ENCODE measurements at regions not wholly inside any gene's neighbourhood (a gene's known extent, or its start where the extent isn't known, plus 50 kb on each side); places are given as distances from the start of the nearest gene placed in this dataset.

DNA sequence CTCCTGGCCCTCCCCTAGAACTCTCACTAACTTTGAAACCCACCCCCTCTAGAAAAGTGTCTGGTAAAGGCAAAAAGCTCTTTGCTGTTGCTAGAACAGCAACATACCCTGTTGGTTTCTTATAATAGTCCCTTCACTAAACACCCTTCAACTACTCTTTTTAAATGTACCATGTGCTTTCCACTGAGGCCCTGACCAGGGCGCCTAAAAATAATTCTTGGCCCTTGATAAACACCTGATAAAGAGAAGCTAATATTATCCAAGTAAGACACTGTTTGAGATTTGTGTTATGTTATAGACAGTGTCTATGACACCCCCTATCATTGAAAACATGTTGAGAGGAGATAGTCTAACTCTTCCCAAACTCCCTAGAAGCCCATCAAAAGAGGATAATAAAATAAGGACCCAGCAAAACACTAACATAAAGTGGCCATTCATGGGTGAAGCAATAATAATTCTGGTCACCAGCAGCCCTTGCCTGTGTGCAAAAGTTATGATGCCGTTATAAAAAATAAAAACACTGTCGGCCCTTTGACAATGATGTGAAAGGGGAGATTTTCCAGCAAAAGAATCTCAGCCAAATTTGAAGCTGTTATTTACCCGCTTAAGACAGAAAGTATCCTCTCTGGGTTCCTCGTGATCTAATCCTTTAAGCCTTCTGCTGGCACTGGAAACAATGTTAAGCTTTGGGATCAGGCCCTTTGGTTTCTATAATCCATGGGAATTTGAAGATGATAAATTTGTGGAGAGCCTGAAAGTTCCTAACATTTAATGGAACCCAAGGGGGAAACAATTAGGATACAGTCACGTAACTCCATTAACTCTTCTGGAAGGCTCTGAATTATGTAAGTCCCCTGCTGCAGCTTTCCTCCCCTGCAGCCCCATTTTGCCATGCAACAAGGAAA lies 122.6 kb upstream of the PLCB4 start:
- TF ChIP-seq EP300 (IDR thresholded peaks at IDR 0.05) (no peak), POLR2A (IDR thresholded peaks at IDR 0.05; ENCODE audit: low read depth) (no peak)
- TF ChIP-seq, protein P1, sequence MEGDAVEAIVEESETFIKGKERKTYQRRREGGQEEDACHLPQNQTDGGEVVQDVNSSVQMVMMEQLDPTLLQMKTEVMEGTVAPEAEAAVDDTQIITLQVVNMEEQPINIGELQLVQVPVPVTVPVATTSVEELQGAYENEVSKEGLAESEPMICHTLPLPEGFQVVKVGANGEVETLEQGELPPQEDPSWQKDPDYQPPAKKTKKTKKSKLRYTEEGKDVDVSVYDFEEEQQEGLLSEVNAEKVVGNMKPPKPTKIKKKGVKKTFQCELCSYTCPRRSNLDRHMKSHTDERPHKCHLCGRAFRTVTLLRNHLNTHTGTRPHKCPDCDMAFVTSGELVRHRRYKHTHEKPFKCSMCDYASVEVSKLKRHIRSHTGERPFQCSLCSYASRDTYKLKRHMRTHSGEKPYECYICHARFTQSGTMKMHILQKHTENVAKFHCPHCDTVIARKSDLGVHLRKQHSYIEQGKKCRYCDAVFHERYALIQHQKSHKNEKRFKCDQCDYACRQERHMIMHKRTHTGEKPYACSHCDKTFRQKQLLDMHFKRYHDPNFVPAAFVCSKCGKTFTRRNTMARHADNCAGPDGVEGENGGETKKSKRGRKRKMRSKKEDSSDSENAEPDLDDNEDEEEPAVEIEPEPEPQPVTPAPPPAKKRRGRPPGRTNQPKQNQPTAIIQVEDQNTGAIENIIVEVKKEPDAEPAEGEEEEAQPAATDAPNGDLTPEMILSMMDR (IDR thresholded peaks at IDR 0.05): no peak

Measured in esophagus muscularis mucosa (tissue), 4 donors.